Ascending aorta (tissue), 2 donors: ENCODE measurements at regions not wholly inside any gene's neighbourhood (a gene's known extent, or its start where the extent isn't known, plus 50 kb on each side); places are given as distances from the start of the nearest gene placed in this dataset.

ENCODE experiments used
- DNase-seq, 2 donors: peaks; one replicate each; pipeline ENCODE4 v3.0.0-alpha.2; 2019; ENCODE audit warnings: low spot score in 2 of 2
- H3K27ac ChIP-seq, 2 donors: fragments of 200-600 bp; sonication (generic); one replicate each; pipeline ENCODE4 v1.5.1; 2016 to 2017; ENCODE audit warnings: mild to moderate bottlenecking in 1 of 2
- H3K27me3 ChIP-seq: fragments of 200-600 bp; sonication (generic); one replicate; pipeline ENCODE4 v1.5.1; 2017
- H3K36me3 ChIP-seq, 2 donors: fragments of 200-600 bp; sonication (generic); one replicate each; pipeline ENCODE4 v1.5.1; 2016
- H3K4me1 ChIP-seq, 2 donors: fragments of 200-600 bp; sonication (generic); one replicate each; pipeline ENCODE4 v1.5.1; 2016 to 2017; ENCODE audit warnings: mild to moderate bottlenecking in 1 of 2
- H3K4me3 ChIP-seq, 2 donors: fragments of 200-600 bp; sonication (generic); one replicate each; pipeline ENCODE4 v1.5.1; 2016 to 2017; ENCODE audit warnings: mild to moderate bottlenecking in 1 of 2
- H3K9me3 ChIP-seq, 2 donors: fragments of 200-600 bp; sonication (generic); one replicate each; pipeline ENCODE4 v1.5.1; 2016
- intact Hi-C: fragments of 100-400 bp; cut with DNase I; formaldehyde crosslinking; loops from one replicate; pipeline ENCODE4 v1.15.1; 2023
- TF ChIP-seq, protein P1 (sequence below), 3 experiments: fragments of 200-600 bp in 2 of 3; fragments of 450-650 bp in 1 of 3; sonication (generic) in 2 of 3; IDR thresholded peaks; one replicate each; pipeline ENCODE4 v1.5.1; 2016 to 2019; ENCODE audit warnings: antibody characterized with exemption in 3 of 3, mild to moderate bottlenecking in 1 of 3, moderate library complexity in 1 of 3

- no peaks in the 10 kb centered on the region for H3K9me3 ChIP-seq
- TF ChIP-seq, protein P1, sequence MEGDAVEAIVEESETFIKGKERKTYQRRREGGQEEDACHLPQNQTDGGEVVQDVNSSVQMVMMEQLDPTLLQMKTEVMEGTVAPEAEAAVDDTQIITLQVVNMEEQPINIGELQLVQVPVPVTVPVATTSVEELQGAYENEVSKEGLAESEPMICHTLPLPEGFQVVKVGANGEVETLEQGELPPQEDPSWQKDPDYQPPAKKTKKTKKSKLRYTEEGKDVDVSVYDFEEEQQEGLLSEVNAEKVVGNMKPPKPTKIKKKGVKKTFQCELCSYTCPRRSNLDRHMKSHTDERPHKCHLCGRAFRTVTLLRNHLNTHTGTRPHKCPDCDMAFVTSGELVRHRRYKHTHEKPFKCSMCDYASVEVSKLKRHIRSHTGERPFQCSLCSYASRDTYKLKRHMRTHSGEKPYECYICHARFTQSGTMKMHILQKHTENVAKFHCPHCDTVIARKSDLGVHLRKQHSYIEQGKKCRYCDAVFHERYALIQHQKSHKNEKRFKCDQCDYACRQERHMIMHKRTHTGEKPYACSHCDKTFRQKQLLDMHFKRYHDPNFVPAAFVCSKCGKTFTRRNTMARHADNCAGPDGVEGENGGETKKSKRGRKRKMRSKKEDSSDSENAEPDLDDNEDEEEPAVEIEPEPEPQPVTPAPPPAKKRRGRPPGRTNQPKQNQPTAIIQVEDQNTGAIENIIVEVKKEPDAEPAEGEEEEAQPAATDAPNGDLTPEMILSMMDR (IDR thresholded peaks at IDR 0.05), result no peak
- no peak overlapping the region for H3K27ac ChIP-seq
- H3K27me3 ChIP-seq, result no peaks in the 10 kb centered on the region
- DNase-seq, result no peak
- no peak overlapping the region for H3K4me3 ChIP-seq
- H3K36me3 ChIP-seq, result no peaks in the 10 kb centered on the region
- intact Hi-C loops, result no loop called here
- no peaks in the 10 kb centered on the region for H3K4me1 ChIP-seq
Measured at GRCh38 chr18:78056011-78056410, 806.4 kb downstream of the GALR1 start.

DNA sequence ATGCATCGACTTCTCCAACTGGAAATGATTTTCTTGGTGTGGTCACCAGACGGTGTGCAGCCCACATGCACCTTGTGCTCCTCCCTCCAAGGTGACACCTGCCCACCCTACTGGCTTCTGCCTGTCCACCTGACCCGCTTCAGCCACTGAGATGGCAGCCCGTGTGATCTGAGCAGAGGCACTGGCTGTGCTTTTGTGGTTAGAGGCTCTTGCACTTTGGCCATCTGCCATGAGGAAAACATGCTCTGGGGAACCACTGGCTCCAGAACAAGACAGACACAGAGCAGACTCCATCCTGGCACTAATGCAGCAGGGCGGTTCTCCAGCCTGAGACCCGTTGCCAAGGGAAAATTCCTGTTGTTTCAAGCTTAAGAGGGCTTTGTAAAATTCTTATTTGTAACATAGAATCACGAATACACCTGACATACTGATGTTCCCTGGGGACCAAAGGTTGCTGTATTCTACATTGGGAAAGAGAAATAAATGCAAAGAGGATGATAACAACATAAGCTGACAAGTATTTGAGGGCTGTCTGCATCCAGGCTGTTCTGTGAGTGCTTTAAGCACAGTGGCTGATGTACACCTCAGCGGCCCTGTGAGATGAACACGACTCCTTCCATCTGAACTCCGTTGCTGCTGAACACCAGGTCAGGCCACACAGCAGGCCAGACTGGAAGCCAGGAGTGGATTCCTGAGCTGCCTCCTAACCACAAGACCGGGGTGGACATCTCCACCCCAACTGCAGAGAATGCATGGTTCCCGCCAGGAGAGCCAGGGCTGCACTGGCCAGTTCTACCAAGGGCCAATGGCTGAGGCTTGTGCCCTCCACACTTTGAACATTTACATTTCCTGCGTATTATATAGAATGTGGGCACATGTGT lies 820.4 kb downstream of the GALR1 start:
- no peak overlapping the region for H3K4me3 ChIP-seq
- intact Hi-C loops, result no loop called here
- H3K27ac ChIP-seq, result no peak overlapping the region
- no peaks in the 10 kb centered on the region for H3K9me3 ChIP-seq
- DNase-seq, result no peak
- H3K27me3 ChIP-seq, result no peaks in the 10 kb centered on the region
- H3K4me1 ChIP-seq, result no peaks in the 10 kb centered on the region
- TF ChIP-seq, protein P1 (IDR thresholded peaks at IDR 0.05), result no peak
- H3K36me3 ChIP-seq, result no peaks in the 10 kb centered on the region

- Histone ChIP-seq H3K9me3 (no peaks in the 10 kb centered on the region), H3K4me3 (no peak overlapping the region), H3K27ac (no peak overlapping the region), H3K36me3 (no peaks in the 10 kb centered on the region), H3K27me3 (no peaks in the 10 kb centered on the region), H3K4me1 (no peaks in the 10 kb centered on the region)
- intact Hi-C loops, result no loop called here
- TF ChIP-seq, protein P1 (IDR thresholded peaks at IDR 0.05), result no peak
- DNase-seq, result no peak
Measured at GRCh38 chr18:78071166-78071710, 821.6 kb downstream of the GALR1 start.

- intact Hi-C loops, result no loop called here
- TF ChIP-seq, protein P1 (IDR thresholded peaks at IDR 0.05), result no peak
- Histone ChIP-seq H3K4me3 (no peak overlapping the region), H3K27ac (no peak overlapping the region), H3K36me3 (no peaks in the 10 kb centered on the region), H3K4me1 (no peaks in the 10 kb centered on the region), H3K27me3 (no peaks in the 10 kb centered on the region), H3K9me3 (no peaks in the 10 kb centered on the region)
- no peak for DNase-seq
Measured at GRCh38 chr18:78071776-78072175, 822.1 kb downstream of the GALR1 start.

DNA sequence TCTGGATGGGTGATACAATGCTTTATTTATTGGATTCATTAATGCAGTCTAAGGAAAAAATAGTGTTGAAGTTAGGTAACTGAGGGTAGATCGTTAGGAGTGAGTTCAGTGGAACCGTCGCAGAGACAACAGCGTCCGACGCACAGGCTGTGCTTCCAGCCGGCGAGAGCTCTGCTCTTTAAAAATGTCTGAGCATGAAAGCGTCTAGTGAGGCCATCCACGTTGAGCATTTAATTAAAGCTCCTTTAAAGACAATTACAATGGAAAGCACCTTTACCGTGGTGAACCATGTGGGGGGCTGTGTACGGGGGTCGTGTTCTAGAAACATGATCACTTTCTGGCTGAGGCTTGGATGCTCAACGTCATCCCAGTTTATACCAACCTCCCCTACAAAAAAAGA lies 822.7 kb downstream of the GALR1 start:
- H3K27ac ChIP-seq, result no peak overlapping the region
- H3K4me3 ChIP-seq, result no peak overlapping the region
- H3K4me1 ChIP-seq, result no peaks in the 10 kb centered on the region
- DNase-seq, result no peak
- no peaks in the 10 kb centered on the region for H3K9me3 ChIP-seq
- no peaks in the 10 kb centered on the region for H3K27me3 ChIP-seq
- intact Hi-C loops, result no loop called here
- TF ChIP-seq, protein P1 (IDR thresholded peaks at IDR 0.05), result no peak
- H3K36me3 ChIP-seq, result no peaks in the 10 kb centered on the region
